A204.1 (cell line): ENCODE measurements at regions not wholly inside any gene's neighbourhood (a gene's known extent, or its start where the extent isn't known, plus 50 kb on each side); places are given as distances from the start of the nearest gene placed in this dataset.

Experiments used
- FAIRE-seq: peaks from 2 replicates; lab custom pipeline; 2012; peaks lifted over from hg19 to GRCh38; lab: Jason Lieb, UNC

DNA sequence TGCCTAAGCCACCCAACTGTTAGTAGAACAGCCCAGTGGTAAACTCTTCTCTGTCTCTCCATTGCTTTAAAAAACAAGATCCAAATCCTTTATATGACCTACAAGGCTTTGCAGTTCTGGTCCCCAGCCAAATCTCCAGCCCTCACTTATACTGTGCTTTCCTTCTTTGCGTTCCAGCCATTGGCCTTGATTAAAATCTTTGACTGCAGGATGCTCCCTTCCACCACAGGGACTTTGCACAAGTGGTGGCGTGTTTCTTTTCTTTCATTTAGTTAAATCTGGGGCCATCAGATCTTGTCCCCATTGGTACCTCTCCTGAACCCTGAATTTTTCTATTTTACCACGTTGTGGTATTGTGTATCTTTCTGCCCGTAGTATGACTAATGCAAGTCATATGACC, 183.7 kb downstream of the VRK1 start:
- no peak for FAIRE-seq

DNA sequence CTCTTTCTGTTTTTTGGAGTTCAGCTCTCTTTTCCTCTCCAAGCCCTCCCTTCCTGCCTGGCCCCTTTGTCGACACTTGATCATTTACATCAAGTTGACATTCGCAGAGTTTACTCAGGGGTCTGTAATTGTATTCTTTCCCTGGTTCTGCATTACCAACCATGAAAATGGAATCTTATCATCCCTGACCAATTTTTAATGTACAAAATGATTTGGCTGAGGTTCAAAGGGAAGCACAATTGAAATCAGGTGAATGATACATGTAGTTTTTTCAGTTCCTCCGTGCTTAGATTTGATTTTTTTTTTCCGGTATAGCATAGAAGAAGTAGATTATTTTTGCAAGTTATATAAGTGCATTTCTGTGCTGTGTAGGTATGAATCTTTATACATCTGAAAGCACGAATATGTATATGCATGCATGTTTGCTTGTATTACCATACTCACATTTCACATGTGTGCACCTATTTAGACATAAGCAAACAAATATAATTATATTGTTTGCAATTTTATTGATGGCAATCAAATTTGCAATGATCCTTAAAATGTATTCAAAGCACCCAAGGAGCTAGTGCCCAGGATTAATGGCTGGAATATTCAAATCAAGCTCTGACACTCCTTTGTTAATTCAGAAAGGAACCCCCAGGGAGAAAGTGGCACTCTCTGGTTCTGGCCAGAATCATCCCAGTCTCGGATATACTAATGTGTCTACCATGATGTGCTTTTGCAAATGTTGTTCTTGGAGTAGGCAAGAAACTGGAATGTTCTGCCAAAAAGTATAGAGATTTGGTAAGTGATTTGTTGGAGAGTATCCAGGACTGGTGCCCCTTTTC, 189.3 kb downstream of the VRK1 start:
- no peak for FAIRE-seq

DNA sequence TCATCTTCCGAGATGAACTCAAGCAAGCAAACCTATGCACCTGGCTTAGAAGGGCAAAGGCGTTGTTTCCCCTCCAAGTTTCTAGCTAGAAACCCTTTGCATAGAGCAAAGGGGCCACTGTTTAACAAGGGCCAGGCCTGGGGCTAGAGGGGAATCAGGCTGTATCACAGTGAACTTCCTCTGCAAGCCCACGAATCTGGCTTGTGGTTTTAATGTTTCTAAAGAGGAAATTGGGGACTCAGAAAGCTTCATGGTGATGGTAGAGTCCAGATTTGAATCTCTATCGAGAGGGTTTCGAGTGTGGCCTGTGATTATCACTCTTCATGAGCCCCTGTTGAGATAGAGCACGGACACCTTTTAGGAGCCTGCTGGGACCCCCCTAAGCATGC, 189.9 kb downstream of the VRK1 start:
- no peak for FAIRE-seq

DNA sequence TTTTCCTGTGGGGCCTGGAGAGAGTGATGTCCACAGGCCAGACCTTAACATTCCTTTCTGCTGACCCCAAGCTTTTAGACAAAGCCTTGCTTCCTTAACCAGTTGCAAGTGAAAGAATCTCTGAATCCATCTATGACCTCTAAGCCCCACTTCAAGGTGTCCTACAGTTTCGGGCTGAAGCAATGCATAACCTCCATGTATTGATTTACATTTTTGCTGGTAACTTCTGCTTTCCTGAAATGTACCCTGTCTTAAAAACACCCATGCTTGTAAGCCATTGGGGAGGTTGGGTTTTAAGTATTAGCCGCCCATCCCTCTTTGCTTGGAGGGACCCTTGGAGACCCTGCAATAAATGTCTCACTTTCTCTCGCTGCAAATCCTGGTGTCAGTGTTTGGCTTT, 190.6 kb downstream of the VRK1 start:
- no peak for FAIRE-seq

DNA sequence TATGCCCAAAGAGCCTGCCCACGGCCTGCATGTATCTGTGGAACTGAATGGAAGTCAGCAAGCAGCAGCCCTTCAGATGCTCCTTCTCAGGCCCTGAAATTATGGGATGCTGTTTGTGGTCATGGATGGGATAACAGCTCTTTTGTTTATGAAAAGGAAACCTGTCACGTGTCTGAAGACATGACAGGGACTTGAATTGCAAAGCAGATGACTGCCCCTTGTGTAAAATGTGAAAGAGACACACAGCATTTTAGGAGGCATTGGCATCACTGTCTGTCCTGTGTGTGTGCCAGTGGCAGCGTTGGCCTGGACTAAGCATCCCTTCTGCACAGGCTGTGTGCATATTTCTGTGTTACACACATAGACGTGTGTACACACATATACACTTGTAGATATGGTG, 192.1 kb downstream of the VRK1 start:
- FAIRE-seq = no peak

DNA sequence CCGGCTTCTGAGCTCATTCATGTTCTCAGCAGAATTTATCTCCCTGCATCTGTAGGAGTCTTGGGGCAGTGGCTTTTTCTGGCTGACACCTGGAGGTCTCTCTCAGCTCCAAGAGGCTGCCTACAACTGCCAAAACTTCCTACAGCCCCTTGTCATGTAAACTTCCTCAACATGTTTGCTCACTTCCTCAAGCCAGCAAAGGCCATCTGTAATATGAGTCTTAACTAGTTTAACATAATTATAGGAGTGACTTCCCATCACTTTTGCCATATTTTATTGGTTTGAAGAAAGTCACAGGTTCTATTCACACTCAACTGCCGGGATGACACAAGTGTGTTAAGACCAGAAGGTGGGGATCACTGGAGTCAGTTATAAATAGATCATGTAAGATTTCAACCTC, 194.0 kb downstream of the VRK1 start:
- FAIRE-seq = no peak

DNA sequence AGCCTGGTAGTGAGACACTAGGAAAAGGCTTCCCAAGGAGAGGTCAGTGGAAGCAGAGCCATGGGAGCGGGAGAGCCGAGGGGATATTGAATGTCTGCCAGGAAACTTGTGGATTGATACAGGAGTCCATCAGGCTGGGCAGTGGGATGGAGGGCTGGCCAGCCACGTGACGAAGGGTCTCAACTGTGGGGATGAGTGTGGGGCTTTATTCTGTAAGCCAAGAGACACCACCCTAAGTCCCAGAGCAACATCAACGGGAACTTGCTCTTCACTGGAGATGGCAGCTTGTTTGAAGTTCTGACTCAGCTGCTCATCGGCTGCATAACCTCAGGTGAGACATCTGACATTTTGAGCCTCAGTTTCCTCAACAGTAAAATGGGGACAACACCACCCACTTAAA, 197.8 kb downstream of the VRK1 start:
- no peak for FAIRE-seq

DNA sequence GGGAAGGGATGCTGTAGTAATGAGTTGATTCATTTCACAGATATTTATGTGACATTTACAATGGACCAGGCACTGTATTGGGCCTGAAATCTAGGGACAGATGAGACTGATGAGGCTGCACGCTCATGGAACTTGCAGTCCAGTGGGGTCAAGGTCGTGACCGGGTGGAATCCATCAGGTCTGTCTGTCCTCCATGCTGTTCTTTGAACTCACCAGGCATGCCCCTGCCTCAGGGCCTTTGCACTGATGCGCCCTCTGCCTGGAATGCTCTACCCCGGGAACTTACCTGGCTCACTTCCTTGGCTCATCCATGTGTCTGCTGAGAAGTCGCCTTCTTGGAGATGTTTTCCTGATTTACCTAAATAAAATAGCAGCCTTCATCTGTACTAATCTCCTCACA, 200.1 kb downstream of the VRK1 start:
- no peak for FAIRE-seq

DNA sequence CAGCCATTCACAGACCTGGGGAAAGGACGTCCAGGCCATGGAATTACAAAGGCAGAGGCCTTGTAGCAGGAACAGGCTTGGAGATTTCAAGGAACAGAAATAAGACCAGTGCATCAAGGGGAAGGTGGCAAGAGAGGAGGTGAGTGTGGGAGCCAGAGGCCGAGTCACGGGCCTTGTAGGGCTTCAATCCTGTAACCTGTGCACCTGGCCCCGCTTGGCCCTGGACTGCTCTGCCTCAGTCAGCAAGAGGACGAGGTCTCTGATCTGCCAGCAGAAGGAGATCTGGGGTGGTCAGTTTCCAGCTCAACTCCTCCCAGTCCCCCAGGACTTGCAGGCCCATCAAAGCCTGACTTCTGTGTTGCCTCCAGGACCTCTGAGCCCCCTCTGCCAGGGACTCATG, 200.8 kb downstream of the VRK1 start:
- no peak for FAIRE-seq

DNA sequence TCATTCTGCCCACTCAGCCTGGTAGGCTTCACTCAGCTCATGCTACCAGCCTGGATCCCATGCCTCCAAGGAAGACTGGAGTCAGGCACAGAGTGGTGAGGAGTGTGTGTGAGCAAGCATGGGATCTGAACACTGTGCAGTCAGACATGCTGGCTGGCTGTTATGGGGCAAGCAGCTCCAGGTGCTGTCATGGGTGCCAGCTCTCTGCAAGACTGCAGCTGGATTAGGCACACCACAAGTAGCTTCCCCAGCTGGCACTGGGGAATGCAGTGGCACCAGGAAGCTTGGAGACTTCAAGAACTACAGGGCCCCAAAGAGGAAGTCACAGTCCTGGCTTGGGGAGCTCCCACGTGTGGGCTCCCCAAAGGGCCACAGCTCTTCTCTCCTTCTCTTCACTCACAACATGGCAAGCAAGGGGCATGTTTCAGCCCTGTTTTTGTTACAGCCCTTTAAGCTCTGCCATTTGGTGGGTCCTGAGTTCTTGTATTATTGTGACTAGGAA, 202.5 kb downstream of the VRK1 start:
- no peak for FAIRE-seq

DNA sequence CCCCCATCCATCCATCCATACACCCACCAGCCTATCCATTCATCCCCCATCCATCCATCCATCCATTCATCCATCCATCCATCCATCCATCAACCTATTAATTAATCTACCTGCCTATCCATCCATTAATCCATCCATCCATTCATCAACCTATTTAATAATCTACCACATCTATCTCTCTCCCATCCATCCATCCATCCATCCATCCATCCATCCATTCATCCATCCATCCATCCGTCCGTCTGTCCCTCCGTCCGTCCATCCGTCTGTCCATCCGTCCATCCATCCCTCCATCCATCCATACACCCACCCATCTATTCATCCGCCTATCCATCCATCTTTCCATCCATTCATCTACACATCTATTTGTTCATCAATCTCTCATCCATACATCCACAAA, 205.3 kb downstream of the VRK1 start:
- FAIRE-seq = no peak

DNA sequence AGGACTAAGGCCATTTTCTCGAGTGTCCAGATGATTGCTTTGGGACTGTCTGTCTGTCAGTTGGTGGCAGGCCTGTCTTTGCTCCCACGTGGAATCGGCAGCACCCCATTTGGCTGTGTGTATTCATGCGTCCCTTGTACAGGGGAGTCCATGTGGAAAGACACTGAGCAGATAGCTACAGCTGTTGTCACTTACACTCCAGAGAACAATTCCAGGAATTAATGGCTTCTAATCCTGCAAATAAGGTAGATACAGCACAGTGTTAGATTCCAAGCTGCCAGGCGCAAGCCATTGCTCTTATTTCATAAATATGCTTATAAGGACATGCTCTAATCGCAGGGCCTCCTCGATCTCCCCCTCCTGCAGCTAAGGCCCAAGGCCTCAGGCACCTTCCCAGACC, 208.8 kb downstream of the VRK1 start:
- FAIRE-seq = no peak

DNA sequence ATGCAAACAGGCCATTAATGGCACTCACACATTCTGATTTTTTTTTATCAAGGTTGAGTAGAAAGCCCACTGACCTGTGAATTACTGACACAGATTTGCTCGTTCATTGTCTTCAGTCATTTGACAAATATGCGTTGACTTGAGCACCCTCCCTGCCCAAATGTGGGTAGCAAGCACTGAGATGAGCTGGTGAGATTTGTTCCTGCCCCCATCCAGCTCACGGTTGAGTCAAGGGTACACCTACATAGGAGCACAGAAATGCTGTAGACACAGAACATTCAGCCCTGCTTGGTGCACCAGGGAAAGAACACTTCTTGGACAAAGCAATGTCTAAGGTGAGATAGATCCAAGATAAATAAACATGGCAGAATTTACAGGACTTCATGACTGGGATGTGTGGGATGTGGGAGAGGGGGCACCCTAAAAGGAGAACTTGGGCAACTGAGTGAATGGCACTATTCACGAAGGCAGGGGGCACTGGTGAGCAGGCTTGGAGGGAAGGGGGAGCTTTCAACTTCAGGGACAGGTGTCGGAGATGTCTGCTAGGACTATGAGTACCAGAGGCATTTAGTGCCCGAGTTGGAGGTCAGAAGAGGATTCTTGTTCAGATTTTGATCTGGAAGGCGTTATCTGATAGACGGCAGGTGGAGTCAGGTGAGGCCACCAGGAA, 213.4 kb downstream of the VRK1 start:
- no peak for FAIRE-seq

DNA sequence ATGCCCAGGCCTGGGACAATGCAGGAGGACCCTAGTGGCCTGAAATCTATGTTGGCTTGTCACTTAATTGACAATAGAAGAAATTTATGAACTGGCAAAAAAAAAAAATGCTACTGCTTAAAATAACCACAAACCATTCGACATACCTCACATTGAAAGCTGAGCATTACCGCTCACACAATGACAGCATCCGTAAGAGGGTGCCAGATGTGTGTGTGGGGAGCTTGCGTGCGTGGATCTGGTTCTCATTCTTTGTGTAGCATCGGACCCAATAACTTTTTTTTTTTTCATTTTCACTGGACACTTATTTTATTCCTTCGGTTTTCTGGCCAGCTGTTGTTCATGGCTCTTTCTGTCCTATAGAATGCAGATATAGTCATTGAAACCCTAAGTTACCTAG, 216.7 kb downstream of the VRK1 start:
- no peak for FAIRE-seq

DNA sequence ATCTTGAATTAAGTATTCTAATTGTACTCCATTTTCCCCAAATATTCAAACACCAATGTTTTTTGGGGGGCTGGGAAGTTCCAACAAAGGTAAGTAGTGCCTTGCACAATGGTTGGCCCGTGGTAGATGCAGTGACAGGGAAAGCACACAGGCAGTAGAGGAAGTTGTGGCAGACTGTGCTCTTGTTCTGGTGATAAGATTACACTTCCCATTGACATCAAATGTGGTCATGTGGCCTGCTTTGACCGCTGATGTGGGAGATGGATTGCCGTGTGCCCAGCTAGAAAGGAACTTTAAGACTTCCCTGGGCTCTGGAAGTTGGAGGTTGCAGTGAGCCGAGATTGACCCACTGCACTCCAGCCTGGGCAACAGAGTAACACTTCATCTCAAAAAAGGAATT, 223.8 kb downstream of the VRK1 start:
- FAIRE-seq = no peak

DNA sequence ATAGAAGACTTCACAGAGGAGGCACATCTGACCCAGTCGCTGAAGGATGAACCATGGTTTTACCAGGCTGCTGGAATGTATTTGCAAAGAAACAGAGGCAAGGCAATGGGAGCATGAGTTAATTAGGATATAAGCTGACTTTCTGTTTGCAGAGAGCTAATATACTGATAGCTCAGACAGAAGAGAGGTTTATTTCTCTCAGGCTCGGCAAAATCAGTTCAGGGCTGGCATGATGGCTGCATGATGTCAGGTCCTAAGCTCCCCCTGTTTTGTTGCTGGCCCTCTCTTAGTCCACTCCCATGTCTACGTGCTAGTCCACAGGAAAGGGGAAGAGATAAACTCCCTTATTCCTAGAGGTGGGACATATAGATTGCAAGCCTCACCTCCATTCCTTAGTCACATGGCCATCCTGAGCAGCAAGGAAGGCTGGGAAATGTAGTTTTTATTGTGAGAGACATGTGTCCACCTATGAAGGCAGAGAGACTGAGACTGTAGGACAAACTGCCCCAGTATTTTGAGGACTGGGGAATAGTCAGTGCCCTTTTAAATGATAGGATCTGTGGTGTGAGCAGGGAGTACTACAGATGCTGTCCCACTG, 224.5 kb downstream of the VRK1 start:
- FAIRE-seq = no peak

DNA sequence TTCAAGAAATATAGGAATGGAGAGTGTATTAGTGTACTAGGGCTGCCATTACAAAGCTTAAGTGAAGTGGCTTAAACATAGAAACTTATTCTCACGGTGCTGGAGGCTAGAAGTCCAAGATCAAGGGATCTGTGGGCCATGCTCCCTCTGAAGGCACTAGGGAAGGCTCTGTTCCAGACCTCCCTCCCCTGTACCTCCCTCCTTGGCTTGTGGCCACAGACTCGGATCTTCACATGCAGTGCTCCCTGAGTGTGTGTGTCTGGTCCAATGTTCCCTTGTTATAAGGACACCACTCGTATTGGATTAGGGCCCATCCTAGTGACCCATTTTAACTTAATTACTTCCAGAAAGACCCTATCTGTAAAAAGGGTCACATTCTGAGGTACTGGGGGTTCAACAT, 225.6 kb downstream of the VRK1 start:
- FAIRE-seq = no peak

DNA sequence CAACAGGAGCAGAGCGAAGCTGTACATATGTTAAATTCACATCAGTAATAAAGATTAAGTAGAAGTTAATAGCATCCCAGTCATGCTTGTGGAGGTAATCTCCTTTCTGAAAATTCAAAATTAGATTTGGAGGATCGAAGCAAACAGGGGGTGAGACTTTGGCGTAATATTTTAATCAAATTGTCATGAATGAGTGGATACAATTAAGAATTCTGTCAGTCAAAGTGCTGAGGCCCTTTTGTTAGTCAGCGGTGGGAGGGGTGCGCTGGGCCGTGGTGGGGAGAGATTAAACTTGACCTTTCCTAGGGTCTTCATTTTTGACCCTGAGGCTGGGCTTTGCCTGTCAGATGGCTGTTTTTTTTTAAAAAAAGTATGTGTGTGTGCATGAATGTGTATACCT, 226.7 kb downstream of the VRK1 start:
- FAIRE-seq = no peak

DNA sequence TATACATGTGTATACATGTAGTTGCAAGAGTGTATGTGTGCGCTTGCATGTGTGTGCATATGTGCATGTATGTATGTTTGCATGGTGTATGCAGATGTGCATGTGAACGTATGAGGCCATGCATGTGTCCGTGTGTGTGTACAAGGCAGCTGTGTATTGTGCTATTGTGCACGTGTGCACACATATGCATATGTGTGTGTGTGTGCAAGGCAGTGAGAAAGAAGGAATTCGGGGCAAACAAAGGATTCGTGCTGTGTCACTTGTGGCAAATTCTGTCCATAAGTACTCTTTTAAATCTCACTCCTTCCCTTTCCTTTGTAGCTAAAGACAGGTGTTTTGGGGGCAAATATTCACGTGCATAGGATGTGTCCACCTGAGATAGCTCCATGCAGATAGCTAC, 227.1 kb downstream of the VRK1 start:
- no peak for FAIRE-seq

DNA sequence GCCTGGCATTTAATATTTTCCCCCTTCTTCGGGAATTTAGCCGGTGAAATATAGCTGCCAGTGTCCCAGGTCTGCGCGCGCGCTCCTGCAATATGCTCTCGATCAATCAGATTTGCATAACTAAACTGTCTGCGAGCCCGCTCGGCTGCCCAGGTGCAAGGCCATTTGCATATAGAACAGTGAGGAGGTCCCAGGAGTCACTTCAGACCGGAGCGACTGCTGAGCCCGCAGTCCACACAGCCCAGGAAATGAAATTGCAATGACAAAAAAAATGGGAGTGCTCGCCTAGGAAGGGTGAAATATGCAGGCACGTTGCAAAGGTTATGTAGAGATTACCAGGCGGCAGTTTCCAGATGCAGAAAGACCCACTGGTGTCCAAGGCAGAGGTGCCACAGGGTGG, 228.5 kb downstream of the VRK1 start:
- FAIRE-seq = no peak

DNA sequence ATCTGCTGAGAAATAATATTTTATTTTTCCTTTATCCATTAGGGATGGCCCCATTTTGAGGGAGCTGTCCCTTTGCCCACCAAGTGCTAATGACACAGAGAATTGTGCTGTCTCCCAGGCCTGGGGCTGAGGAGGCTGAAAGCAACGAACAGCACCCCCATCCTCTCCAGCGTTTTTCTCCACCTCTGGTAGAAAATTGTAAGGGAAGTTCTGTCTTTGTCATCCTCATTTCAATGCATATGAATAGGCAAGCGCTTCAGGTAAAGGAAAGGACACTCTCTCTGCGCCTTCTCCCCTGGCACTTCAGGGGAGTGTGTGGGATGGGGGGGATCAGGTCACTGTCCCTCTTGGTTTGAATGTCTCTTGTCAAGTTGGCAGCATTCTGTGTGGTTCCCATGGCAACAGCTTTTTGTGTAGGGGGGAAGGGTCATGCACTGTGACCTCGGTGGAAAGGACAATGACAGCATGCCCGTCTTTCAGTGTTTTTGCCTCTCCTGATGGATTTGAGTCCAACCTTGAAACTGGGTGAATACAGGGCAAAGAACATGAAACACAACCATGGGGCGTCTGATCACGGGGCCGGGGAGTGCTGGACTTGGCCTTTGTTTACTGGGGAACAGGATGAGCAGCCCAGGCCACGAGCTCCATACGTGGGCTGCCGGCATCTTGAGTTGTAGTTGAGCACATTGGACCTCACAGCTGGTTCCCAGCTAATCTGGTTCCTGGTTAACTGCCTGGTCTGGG, 230.2 kb downstream of the VRK1 start:
- FAIRE-seq = no peak

DNA sequence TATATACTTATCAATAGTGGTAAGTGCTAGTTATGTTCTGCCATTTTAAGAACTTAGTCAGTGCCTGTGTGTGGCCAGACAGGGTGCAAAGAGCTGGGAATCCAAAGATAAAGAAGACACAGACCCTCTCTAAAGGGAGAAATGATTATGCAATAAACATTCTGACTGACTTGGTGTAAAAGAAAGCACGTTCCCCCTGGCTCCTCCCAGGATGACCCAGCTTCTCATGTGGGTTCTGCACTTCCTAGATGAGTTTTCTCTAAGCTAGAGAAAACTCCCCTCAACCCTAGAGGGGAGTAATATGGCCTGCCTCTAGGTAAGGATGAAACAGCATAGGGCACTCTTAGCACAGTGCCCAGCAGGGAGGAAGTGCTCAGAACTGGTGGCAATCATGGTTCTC, 231.2 kb downstream of the VRK1 start:
- no peak for FAIRE-seq

DNA sequence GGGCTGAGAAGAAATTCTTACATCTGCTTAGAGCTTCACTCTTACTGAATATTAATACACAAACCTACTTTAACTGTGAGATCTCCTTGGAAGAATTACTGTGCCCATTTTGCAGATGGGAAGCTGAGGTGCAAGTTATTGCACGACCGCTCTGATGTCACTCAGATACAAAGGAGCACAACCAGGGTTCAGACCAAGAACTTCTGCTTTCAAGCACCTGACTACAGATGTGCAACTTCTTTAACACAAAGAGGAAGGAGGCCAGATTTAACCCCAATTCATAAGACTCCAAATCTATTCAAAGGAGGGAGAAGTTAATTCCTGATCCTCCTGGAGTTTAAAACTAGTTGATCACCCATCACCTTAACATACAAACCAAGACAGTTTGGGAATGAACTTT, 232.6 kb downstream of the VRK1 start:
- no peak for FAIRE-seq
